ENCODE measurements at regions not wholly inside any gene's neighbourhood (a gene's known extent, or its start where the extent isn't known, plus 50 kb on each side); places are given as distances from the start of the nearest gene placed in this dataset.

GRCh38 chr3:5757213-5757804, 569.8 kb downstream of the EDEM1 start:
- TF ChIP-seq POLR2A (IDR thresholded peaks at IDR 0.05) (no peak), CTCF (IDR thresholded peaks at IDR 0.05) (no peak)
